ENCODE measurements at regions not wholly inside any gene's neighbourhood (a gene's known extent, or its start where the extent isn't known, plus 50 kb on each side); places are given as distances from the start of the nearest gene placed in this dataset.
A peak's percentile ranks its signal among the peaks of the same experiment; 100 is the strongest.
"Not testable (repeated sequence)": the region's sequence is repeated elsewhere in the genome, so short reads cannot be mapped to it uniquely, and the experiment has no call there.

DNA sequence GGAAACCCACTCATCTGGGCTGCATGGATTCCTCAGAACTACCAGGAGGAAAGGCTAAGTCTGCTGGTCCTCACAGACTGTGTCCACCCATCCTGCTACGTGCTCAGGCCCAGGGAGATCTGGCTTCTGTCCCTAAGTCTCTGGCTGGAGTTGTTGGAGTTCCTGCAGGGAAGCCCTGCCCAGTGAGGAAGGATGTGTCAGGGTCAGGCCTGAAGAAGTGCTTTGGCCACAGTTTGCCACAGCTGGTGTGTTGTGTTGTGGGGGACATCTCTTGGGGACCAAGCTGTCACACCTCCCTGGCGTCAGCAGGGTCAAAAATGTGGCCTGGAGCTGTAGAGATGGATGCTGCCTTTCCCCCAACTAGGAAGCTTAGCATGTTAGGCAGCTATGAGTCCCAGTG, 684.7 kb downstream of the METTL15 start:
- CTCF ChIA-PET: no interaction called here
- DNase-seq: no peak
- Histone ChIP-seq H3K79me2 (ENCODE audit: low read length) (0 out of 2 replicates have a peak, but pooled peaks cover 4% of the 10 kb centered on the region), H3K27ac (ENCODE audit: low read length) (no peak overlapping the region), H3K9ac (ENCODE audit: low read length) (no peak overlapping the region), H3K4me2 (ENCODE audit: low read length) (no peak overlapping the region), H3K4me1 (ENCODE audit: insufficient read depth, low read length) (peaks cover 11% of the 10 kb centered on the region; the same call in 1 of the 2 replicates), H2AFZ (ENCODE audit: low read length) (no peak overlapping the region), H3K27me3 (ENCODE audit: low read length) (no peaks in the 10 kb centered on the region), H3F3A (ENCODE audit: low read length, unreplicated experiment) (no peaks in the 10 kb centered on the region), H3K9me3 (ENCODE audit: low read length) (no peaks in the 10 kb centered on the region), H3K9me2 (replicated peaks; ENCODE audit: low read length) (no peaks in the 10 kb centered on the region), H4K20me1 (ENCODE audit: low read length) (no peaks in the 10 kb centered on the region), H3K4me3 (ENCODE audit: low read length) (no peak overlapping the region), H3K36me3 (ENCODE audit: low read depth, low read length) (no peaks in the 10 kb centered on the region)
- POLR2A ChIA-PET (ENCODE audit: unreplicated experiment): no interaction called here
- BruUV-seq (replicated peaks): no TSS peak
- intact Hi-C loops (cut with micrococcal nuclease): no loop called here
- TF ChIP-seq EZH2 (IDR thresholded peaks at IDR 0.05; ENCODE audit: low read length, unreplicated experiment) (no peak), EZH2phosphoT487 (IDR thresholded peaks at IDR 0.05; ENCODE audit: borderline replicate concordance, low read length) (no peak)
- TF ChIP-seq, protein P1, sequence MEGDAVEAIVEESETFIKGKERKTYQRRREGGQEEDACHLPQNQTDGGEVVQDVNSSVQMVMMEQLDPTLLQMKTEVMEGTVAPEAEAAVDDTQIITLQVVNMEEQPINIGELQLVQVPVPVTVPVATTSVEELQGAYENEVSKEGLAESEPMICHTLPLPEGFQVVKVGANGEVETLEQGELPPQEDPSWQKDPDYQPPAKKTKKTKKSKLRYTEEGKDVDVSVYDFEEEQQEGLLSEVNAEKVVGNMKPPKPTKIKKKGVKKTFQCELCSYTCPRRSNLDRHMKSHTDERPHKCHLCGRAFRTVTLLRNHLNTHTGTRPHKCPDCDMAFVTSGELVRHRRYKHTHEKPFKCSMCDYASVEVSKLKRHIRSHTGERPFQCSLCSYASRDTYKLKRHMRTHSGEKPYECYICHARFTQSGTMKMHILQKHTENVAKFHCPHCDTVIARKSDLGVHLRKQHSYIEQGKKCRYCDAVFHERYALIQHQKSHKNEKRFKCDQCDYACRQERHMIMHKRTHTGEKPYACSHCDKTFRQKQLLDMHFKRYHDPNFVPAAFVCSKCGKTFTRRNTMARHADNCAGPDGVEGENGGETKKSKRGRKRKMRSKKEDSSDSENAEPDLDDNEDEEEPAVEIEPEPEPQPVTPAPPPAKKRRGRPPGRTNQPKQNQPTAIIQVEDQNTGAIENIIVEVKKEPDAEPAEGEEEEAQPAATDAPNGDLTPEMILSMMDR (conservative IDR thresholded peaks at IDR 0.05; ENCODE audit: low read depth, low read length): no peak
- no peak for ATAC-seq

DNA sequence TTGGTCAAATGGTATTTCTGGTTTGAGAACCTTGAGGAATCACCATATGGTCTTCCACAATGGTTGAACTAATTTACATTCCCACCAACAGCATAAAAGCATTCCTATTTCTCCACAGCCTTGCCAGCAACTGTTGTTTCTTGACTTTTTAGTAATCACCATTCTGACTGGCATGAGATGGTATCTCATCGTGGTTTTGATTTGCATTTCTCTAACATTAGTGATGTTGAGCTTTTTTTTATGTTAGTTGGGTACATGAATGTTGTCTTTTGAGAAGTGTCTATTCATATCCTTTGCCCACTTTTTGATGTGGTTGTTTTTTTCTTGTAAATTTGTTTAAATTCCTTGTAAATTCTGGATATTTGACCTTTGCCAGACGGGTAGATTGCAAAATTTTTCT, 679.7 kb downstream of the METTL15 start:
- CTCF ChIA-PET; H3K27me3 ChIP-seq (ENCODE audit: low read length); BruUV-seq (replicated peaks); H3K4me2 ChIP-seq (ENCODE audit: low read length); intact Hi-C loops (cut with micrococcal nuclease); H3K36me3 ChIP-seq (ENCODE audit: low read depth, low read length); H3K4me1 ChIP-seq (ENCODE audit: insufficient read depth, low read length); H3K27ac ChIP-seq (ENCODE audit: low read length); H4K20me1 ChIP-seq (ENCODE audit: low read length); H3K9ac ChIP-seq (ENCODE audit: low read length); H3K9me3 ChIP-seq (ENCODE audit: low read length); H2AFZ ChIP-seq (ENCODE audit: low read length); H3F3A ChIP-seq (ENCODE audit: low read length, unreplicated experiment); H3K4me3 ChIP-seq (ENCODE audit: low read length); POLR2A ChIA-PET (ENCODE audit: unreplicated experiment); H3K9me2 ChIP-seq (replicated peaks; ENCODE audit: low read length): not testable (repeated sequence)
- peak; percentile 24; the same call in 1 of the 2 replicates for ATAC-seq
- peaks cover 17% of the 10 kb centered on the region; the same call in 1 of the 2 replicates for H3K79me2 ChIP-seq (ENCODE audit: low read length)
- peak; percentile 34 for DNase-seq

DNA sequence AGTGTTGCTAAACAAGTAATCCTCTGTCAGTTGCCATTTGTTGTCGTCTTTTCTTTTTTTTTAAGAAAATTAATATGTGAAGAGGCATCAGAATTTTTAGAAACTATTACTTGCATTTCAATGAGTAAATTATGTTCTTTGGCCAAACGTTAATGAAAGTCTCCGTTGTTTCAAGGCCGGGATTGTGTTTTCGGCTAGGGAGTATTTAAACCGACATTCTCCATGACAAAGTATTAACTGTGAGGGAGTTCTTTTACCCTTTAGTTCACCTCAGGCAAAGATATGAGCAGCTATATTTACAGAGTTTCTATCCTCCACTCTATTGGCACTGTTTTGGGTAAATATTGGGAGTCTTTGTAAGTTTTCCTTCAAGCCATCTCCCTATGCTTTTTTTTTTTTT, 668.9 kb downstream of the METTL15 start:
- H4K20me1 ChIP-seq (ENCODE audit: low read length): no peaks in the 10 kb centered on the region
- intact Hi-C loops (cut with micrococcal nuclease): no loop called here
- BruUV-seq (replicated peaks): no TSS peak
- DNase-seq (no peak), ATAC-seq (no peak)
- H3K9me2 ChIP-seq (replicated peaks; ENCODE audit: low read length): no peaks in the 10 kb centered on the region
- no peak overlapping the region for H3K27ac ChIP-seq (ENCODE audit: low read length)
- no peak overlapping the region for H3K4me2 ChIP-seq (ENCODE audit: low read length)
- H3K4me3 ChIP-seq (ENCODE audit: low read length): no peak overlapping the region
- no peaks in the 10 kb centered on the region for H3K79me2 ChIP-seq (ENCODE audit: low read length)
- TF ChIP-seq, protein P1 (conservative IDR thresholded peaks at IDR 0.05; ENCODE audit: low read depth, low read length): no peak
- TF ChIP-seq EZH2phosphoT487 (IDR thresholded peaks at IDR 0.05; ENCODE audit: borderline replicate concordance, low read length) (no peak), EZH2 (IDR thresholded peaks at IDR 0.05; ENCODE audit: low read length, unreplicated experiment) (no peak)
- peaks cover 7% of the 10 kb centered on the region for H3K36me3 ChIP-seq (ENCODE audit: low read depth, low read length)
- H2AFZ ChIP-seq (ENCODE audit: low read length): no peak overlapping the region
- H3F3A ChIP-seq (ENCODE audit: low read length, unreplicated experiment): no peaks in the 10 kb centered on the region
- ChIA-PET CTCF (no interaction called here), POLR2A (ENCODE audit: unreplicated experiment) (no interaction called here)
- H3K27me3 ChIP-seq (ENCODE audit: low read length): no peaks in the 10 kb centered on the region
- H3K4me1 ChIP-seq (ENCODE audit: insufficient read depth, low read length): no peaks in the 10 kb centered on the region
- H3K9ac ChIP-seq (ENCODE audit: low read length): no peak overlapping the region
- no peaks in the 10 kb centered on the region for H3K9me3 ChIP-seq (ENCODE audit: low read length)
